Lung (tissue), 11 donors: ENCODE measurements at regions not wholly inside any gene's neighbourhood (a gene's known extent, or its start where the extent isn't known, plus 50 kb on each side); places are given as distances from the start of the nearest gene placed in this dataset.
A peak's percentile ranks its signal among the peaks of the same experiment; 100 is the strongest.

Experiments used
- ATAC-seq: fragments of 200-7000 bp; cut with Tn5 transposase; one replicate; pipeline ENCODE4 v1.9.1; 2020; ENCODE audit warnings: moderate number of reproducible peaks; ENCODE audit not compliant: insufficient read depth, low FRiP score
- DNase-seq, 3 donors: peaks; one replicate each; pipeline ENCODE4 v3.0.0-alpha.2; 2013 to 2017
- H3K27ac ChIP-seq, 2 donors: one replicate each; pipeline ENCODE4 v1.5.1; 2013; ENCODE audit warnings: mild to moderate bottlenecking in 2 of 2, moderate library complexity in 2 of 2, control low read depth in 1 of 2, inconsistent platforms in 1 of 2, low read depth in 1 of 2, low read length in 1 of 2
- H3K27me3 ChIP-seq, 3 donors: one replicate each; pipeline ENCODE4 v1.5.1; 2013; ENCODE audit warnings: low read length in 2 of 3; ENCODE audit not compliant: control insufficient read depth in 3 of 3, insufficient read depth in 3 of 3
- H3K36me3 ChIP-seq, 4 donors: one replicate each; pipeline ENCODE4 v1.5.1; 2013; ENCODE audit warnings: low read length in 4 of 4, mild to moderate bottlenecking in 1 of 4, moderate library complexity in 1 of 4; ENCODE audit not compliant: control insufficient read depth in 4 of 4, insufficient read depth in 4 of 4
- H3K4me1 ChIP-seq, 5 donors: one replicate each; pipeline ENCODE4 v1.5.1; 2013; ENCODE audit warnings: low read length in 5 of 5, mild to moderate bottlenecking in 2 of 5, moderate library complexity in 1 of 5; ENCODE audit not compliant: control insufficient read depth in 5 of 5, insufficient read depth in 5 of 5
- H3K4me3 ChIP-seq: one replicate; pipeline ENCODE4 v1.5.1; 2013; ENCODE audit warnings: mild to moderate bottlenecking, control low read depth, moderate library complexity
- H3K9ac ChIP-seq, 2 donors: one replicate each; pipeline ENCODE4 v1.5.1; 2013; ENCODE audit warnings: low read length in 2 of 2, control low read depth in 1 of 2; ENCODE audit not compliant: insufficient read depth in 1 of 2
- H3K9me3 ChIP-seq, 4 donors: one replicate each; pipeline ENCODE4 v1.5.1; 2013; ENCODE audit warnings: low read length in 3 of 4, mild to moderate bottlenecking in 1 of 4, moderate library complexity in 1 of 4; ENCODE audit not compliant: control insufficient read depth in 4 of 4, insufficient read depth in 3 of 4
- CTCF ChIP-seq: IDR thresholded peaks from 2 replicates; pipeline ENCODE4 v1.5.1; 2012; ENCODE audit warnings: mild to moderate bottlenecking; ENCODE audit errors: control extremely low read depth, extremely low read depth
- WGBS, 2 donors: extraction: QIAGEN DNeasy Blood & Tissue Kit; methylation state at CpG; one replicate each; pipeline ENCODE4 v1.1.7; 2013; 5-methylcytosine and 5-hydroxymethylcytosine counted together
- donor health status: control.
- donor health status: control.
- donor health status: Bipolar disorder and iron deficiency.
- donor health status: healthy.
- donor health status: DM: yes; HTN: yes; CAD: no.

GRCh38 chr22:22817468-22818201, 70.0 kb upstream of the IGLL5 start:
- Histone ChIP-seq H3K9ac (no peak overlapping the region), H3K4me1 (no peaks in the 10 kb centered on the region), H3K27me3 (no peaks in the 10 kb centered on the region), H3K27ac (no peak overlapping the region), H3K9me3 (peaks cover 0 to 4% (median 0%) of the 10 kb centered on the region in 4 donors), H3K36me3 (no peaks in the 10 kb centered on the region), H3K4me3 (no peak overlapping the region)
- no peak for DNase-seq
- no peak for TF ChIP-seq CTCF
- WGBS, 2 donors: 48 to 57% methylated on average over 5 of the region's 5 CpGs
- ATAC-seq: no peak

DNA sequence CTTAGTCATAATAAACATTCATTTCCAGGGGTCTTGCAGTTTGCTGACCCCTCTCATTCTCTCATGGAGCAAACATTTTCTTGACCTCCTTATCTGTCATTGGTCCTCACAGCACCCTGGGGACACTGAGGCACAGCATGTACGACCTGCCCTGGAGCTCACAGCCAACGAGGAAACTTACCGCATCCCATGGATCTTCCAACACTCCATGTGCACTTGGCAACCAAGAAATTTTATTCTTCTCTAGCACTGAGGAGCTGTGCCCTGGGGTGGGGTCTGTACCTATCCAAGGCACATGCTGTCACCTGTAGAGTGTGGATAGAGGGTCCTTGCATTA, 69.4 kb upstream of the IGLL5 start:
- Histone ChIP-seq H3K4me1 (no peaks in the 10 kb centered on the region), H3K36me3 (no peaks in the 10 kb centered on the region), H3K27ac (no peak overlapping the region), H3K4me3 (no peak overlapping the region), H3K9me3 (peaks cover 0 to 4% (median 0%) of the 10 kb centered on the region in 4 donors), H3K9ac (no peak overlapping the region), H3K27me3 (no peaks in the 10 kb centered on the region)
- no peak for ATAC-seq
- TF ChIP-seq CTCF: no peak
- DNase-seq: no peak
- 82 to 96% methylated on average over 3 of the region's 3 CpGs for whole genome bisulfite sequencing, 2 donors

- 70 to 79% methylated on average over 12 of the region's 12 CpGs for WGBS, 2 donors
- no peak overlapping the region for H3K4me3 ChIP-seq
- DNase-seq: no peak
- no peak for ATAC-seq
- no peak overlapping the region for H3K9ac ChIP-seq
- H3K9me3 ChIP-seq: peaks cover 0 to 4% (median 0%) of the 10 kb centered on the region in 4 donors
- H3K27me3 ChIP-seq: no peaks in the 10 kb centered on the region
- no peaks in the 10 kb centered on the region for H3K36me3 ChIP-seq
- H3K27ac ChIP-seq: peak overlapping the region in 1 of 2 donors; percentile 37
- no peak for TF ChIP-seq CTCF
- no peaks in the 10 kb centered on the region for H3K4me1 ChIP-seq
Observed at GRCh38 chr22:22818861-22819855, 68.5 kb upstream of the IGLL5 start.
